ENCODE measurements at regions not wholly inside any gene's neighbourhood (a gene's known extent, or its start where the extent isn't known, plus 50 kb on each side); places are given as distances from the start of the nearest gene placed in this dataset.

DNA sequence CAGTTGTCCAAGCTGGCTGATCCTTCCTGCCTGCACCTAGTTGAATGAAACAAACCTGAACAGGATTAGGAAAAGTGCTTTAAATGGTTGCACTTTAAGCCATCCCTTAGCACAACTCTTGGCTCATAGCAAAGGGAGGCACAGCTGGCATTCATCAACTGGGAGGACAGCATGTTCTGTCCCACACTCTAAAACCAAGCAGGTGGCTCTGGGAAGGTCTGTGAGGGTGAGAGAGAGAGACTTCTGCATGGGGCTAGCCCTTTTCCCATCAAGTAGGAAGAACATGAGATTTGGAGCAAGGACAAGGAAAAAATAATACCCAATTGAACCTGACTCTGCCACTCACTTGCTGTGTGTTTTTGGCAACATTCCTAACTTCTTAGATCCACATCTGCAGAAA is 140.9 kb upstream of the CCL2 start:
- Histone ChIP-seq H3K4me2 (ENCODE audit: low read depth, low read length) (no peak overlapping the region), H2BK5ac (ENCODE audit: low read depth, low read length, poor library complexity, severe bottlenecking) (no peak overlapping the region), H3K23ac (ENCODE audit: low read depth, low read length) (no peak overlapping the region), H3K56ac (ENCODE audit: extremely low read depth, insufficient read depth, low read length) (no peak overlapping the region), H3K9me3 (ENCODE audit: control insufficient read depth, insufficient read depth, low read length) (no peaks in the 10 kb centered on the region), H3K36me3 (ENCODE audit: control insufficient read depth, insufficient read depth, low read length) (no peaks in the 10 kb centered on the region), H3K14ac (replicated peaks; ENCODE audit: low read depth, low read length) (no peak overlapping the region), H3K4me1 (ENCODE audit: control insufficient read depth, insufficient read depth, low read length) (no peaks in the 10 kb centered on the region), H3K9ac (ENCODE audit: low read depth, low read length) (no peak overlapping the region), H4K8ac (ENCODE audit: low read depth in 2 of 2, low read length in 2 of 2) (no peak overlapping the region), H3K79me1 (ENCODE audit: low read depth in 1 of 2, low read length in 2 of 2) (no peaks in the 10 kb centered on the region), H2BK20ac (ENCODE audit: low read depth, low read length) (no peak overlapping the region), H2BK120ac (ENCODE audit: low read depth, low read length) (no peak overlapping the region), H4K91ac (ENCODE audit: insufficient read depth, low read depth, low read length) (no peak overlapping the region), H3K4ac (ENCODE audit: low read depth, low read length) (no peak overlapping the region), H2AK5ac (ENCODE audit: low read depth, low read length) (no peak overlapping the region), H3K4me3 (ENCODE audit: insufficient read depth, low read depth, low read length) (no peak overlapping the region), H2AK9ac (replicated peaks; ENCODE audit: low read depth, low read length, poor library complexity) (no peak overlapping the region), H3K9me1 (ENCODE audit: insufficient read depth, low read length) (no peaks in the 10 kb centered on the region), H3K27me3 (ENCODE audit: control insufficient read depth, insufficient read depth, low read length) (no peaks in the 10 kb centered on the region), H2AFZ (replicated peaks; ENCODE audit: low read length, poor library complexity) (no peak overlapping the region), H4K20me1 (ENCODE audit: insufficient read depth, low read length) (no peaks in the 10 kb centered on the region), H4K5ac (ENCODE audit: low read depth, low read length) (no peak overlapping the region), H3K18ac (ENCODE audit: low read depth, low read length) (no peak overlapping the region), H3K27ac (ENCODE audit: insufficient read depth, low read length) (no peak overlapping the region), H2BK15ac (ENCODE audit: low read depth, low read length) (no peak overlapping the region)
- no peak for TF ChIP-seq RFX5 (IDR thresholded peaks at IDR 0.05; ENCODE audit: low read depth, low read length)
- no peak for TF ChIP-seq RAD21 (IDR thresholded peaks at IDR 0.05; ENCODE audit: low read length)
- TF ChIP-seq, protein P1, sequence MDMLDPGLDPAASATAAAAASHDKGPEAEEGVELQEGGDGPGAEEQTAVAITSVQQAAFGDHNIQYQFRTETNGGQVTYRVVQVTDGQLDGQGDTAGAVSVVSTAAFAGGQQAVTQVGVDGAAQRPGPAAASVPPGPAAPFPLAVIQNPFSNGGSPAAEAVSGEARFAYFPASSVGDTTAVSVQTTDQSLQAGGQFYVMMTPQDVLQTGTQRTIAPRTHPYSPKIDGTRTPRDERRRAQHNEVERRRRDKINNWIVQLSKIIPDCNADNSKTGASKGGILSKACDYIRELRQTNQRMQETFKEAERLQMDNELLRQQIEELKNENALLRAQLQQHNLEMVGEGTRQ (IDR thresholded peaks at IDR 0.05; ENCODE audit: low read depth, low read length) = no peak
- TF ChIP-seq, protein P2, sequence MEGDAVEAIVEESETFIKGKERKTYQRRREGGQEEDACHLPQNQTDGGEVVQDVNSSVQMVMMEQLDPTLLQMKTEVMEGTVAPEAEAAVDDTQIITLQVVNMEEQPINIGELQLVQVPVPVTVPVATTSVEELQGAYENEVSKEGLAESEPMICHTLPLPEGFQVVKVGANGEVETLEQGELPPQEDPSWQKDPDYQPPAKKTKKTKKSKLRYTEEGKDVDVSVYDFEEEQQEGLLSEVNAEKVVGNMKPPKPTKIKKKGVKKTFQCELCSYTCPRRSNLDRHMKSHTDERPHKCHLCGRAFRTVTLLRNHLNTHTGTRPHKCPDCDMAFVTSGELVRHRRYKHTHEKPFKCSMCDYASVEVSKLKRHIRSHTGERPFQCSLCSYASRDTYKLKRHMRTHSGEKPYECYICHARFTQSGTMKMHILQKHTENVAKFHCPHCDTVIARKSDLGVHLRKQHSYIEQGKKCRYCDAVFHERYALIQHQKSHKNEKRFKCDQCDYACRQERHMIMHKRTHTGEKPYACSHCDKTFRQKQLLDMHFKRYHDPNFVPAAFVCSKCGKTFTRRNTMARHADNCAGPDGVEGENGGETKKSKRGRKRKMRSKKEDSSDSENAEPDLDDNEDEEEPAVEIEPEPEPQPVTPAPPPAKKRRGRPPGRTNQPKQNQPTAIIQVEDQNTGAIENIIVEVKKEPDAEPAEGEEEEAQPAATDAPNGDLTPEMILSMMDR (conservative IDR thresholded peaks at IDR 0.05; ENCODE audit: low read depth, low read length) = no peak
- dilution Hi-C loops (cut with HindIII; ENCODE audit: low sequenced_read_pairs, unreplicated experiment) = no loop called here
- BruUV-seq (replicated peaks) = no TSS peak
- POLR2A ChIA-PET (ENCODE audit: unreplicated experiment) = no interaction called here
- CTCF ChIA-PET = no interaction called here
- ATAC-seq (ENCODE audit: low read depth) = no peak
- no peak for DNase-seq
- intact Hi-C loops (cut with micrococcal nuclease) = no loop called here
- in situ Hi-C loops (cut with MboI; ENCODE audit: low sequenced_read_pairs) = no loop called here

All from IMR-90 (cell line).